HUES48 (cell line): ENCODE measurements at regions not wholly inside any gene's neighbourhood (a gene's known extent, or its start where the extent isn't known, plus 50 kb on each side); places are given as distances from the start of the nearest gene placed in this dataset.

ENCODE experiments used
- H3K27ac ChIP-seq: one replicate; pipeline ENCODE4 v1.7.0; 2013; ENCODE audit warnings: low read depth, low read length, inconsistent platforms
- H3K27me3 ChIP-seq: 2 replicates; pipeline ENCODE4 v1.6.1; 2013; ENCODE audit warnings: mild to moderate bottlenecking, low read length; ENCODE audit not compliant: control insufficient read depth, insufficient read depth
- H3K36me3 ChIP-seq: 2 replicates; pipeline ENCODE4 v1.6.1; 2013; ENCODE audit warnings: low read length; ENCODE audit not compliant: control insufficient read depth, insufficient read depth
- H3K4me1 ChIP-seq: 2 replicates; pipeline ENCODE4 v1.6.1; 2013; ENCODE audit warnings: mild to moderate bottlenecking, low read length; ENCODE audit not compliant: control insufficient read depth, insufficient read depth
- H3K4me3 ChIP-seq: 2 replicates; pipeline ENCODE4 v1.5.1; 2013; ENCODE audit warnings: mild to moderate bottlenecking, low read depth, low read length
- H3K9ac ChIP-seq: 2 replicates; pipeline ENCODE4 v1.6.1; 2013; ENCODE audit warnings: mild to moderate bottlenecking, low read depth, low read length, moderate library complexity
- H3K9me3 ChIP-seq: 2 replicates; pipeline ENCODE4 v1.6.1; 2013; ENCODE audit warnings: low read length; ENCODE audit not compliant: control insufficient read depth, insufficient read depth

- Histone ChIP-seq H3K4me3 (no peak overlapping the region), H3K27me3 (no peaks in the 10 kb centered on the region), H3K27ac (no peak overlapping the region), H3K9ac (no peak overlapping the region), H3K9me3 (peaks cover 17% of the 10 kb centered on the region; the same call in 1 of the 2 replicates), H3K4me1 (no peaks in the 10 kb centered on the region), H3K36me3 (no peaks in the 10 kb centered on the region)
These were observed 862.3 kb downstream of the TYW1 start for GRCh38 chr7:67858931-67859330.

GRCh38 chr7:67863911-67864310 is 867.3 kb downstream of the TYW1 start:
- no peaks in the 10 kb centered on the region for H3K4me1 ChIP-seq
- H3K9ac ChIP-seq: no peak overlapping the region
- no peak overlapping the region for H3K27ac ChIP-seq
- no peaks in the 10 kb centered on the region for H3K27me3 ChIP-seq
- no peak overlapping the region for H3K4me3 ChIP-seq
- no peaks in the 10 kb centered on the region for H3K36me3 ChIP-seq
- peaks cover 17% of the 10 kb centered on the region; the same call in 1 of the 2 replicates for H3K9me3 ChIP-seq

GRCh38 chr7:67866054-67866453 is 869.4 kb downstream of the TYW1 start:
- no peak overlapping the region for H3K27ac ChIP-seq
- H3K4me3 ChIP-seq: no peak overlapping the region
- no peaks in the 10 kb centered on the region for H3K27me3 ChIP-seq
- H3K9me3 ChIP-seq: peaks cover 17% of the 10 kb centered on the region; the same call in 1 of the 2 replicates
- no peak overlapping the region for H3K9ac ChIP-seq
- no peaks in the 10 kb centered on the region for H3K4me1 ChIP-seq
- no peaks in the 10 kb centered on the region for H3K36me3 ChIP-seq

GRCh38 chr7:67866812-67867211 is 870.2 kb downstream of the TYW1 start:
- H3K4me3 ChIP-seq: no peak overlapping the region
- H3K27ac ChIP-seq: no peak overlapping the region
- no peaks in the 10 kb centered on the region for H3K27me3 ChIP-seq
- H3K9ac ChIP-seq: no peak overlapping the region
- peaks cover 11% of the 10 kb centered on the region; the same call in 1 of the 2 replicates for H3K9me3 ChIP-seq
- no peaks in the 10 kb centered on the region for H3K36me3 ChIP-seq
- no peaks in the 10 kb centered on the region for H3K4me1 ChIP-seq

GRCh38 chr7:67870396-67870795 is 873.8 kb downstream of the TYW1 start:
- no peaks in the 10 kb centered on the region for H3K4me1 ChIP-seq
- H3K27ac ChIP-seq: no peak overlapping the region
- no peak overlapping the region for H3K4me3 ChIP-seq
- no peaks in the 10 kb centered on the region for H3K36me3 ChIP-seq
- H3K9me3 ChIP-seq: no peaks in the 10 kb centered on the region
- no peak overlapping the region for H3K9ac ChIP-seq
- H3K27me3 ChIP-seq: no peaks in the 10 kb centered on the region

- Histone ChIP-seq H3K27me3 (no peaks in the 10 kb centered on the region), H3K4me1 (no peaks in the 10 kb centered on the region), H3K9me3 (no peaks in the 10 kb centered on the region), H3K4me3 (no peak overlapping the region), H3K9ac (no peak overlapping the region), H3K36me3 (no peaks in the 10 kb centered on the region), H3K27ac (no peak overlapping the region)
These were observed 878.9 kb downstream of the TYW1 start for GRCh38 chr7:67875558-67875957.

- no peaks in the 10 kb centered on the region for H3K36me3 ChIP-seq
- H3K4me1 ChIP-seq: no peaks in the 10 kb centered on the region
- no peak overlapping the region for H3K9ac ChIP-seq
- H3K27ac ChIP-seq: no peak overlapping the region
- no peaks in the 10 kb centered on the region for H3K27me3 ChIP-seq
- no peaks in the 10 kb centered on the region; the same call in 1 of the 2 replicates for H3K9me3 ChIP-seq
- no peak overlapping the region for H3K4me3 ChIP-seq
These were observed 882.2 kb downstream of the TYW1 start for GRCh38 chr7:67878808-67879207.

- no peaks in the 10 kb centered on the region for H3K4me1 ChIP-seq
- H3K4me3 ChIP-seq: no peak overlapping the region
- H3K9ac ChIP-seq: no peak overlapping the region
- H3K9me3 ChIP-seq: peaks cover 20% of the 10 kb centered on the region
- no peaks in the 10 kb centered on the region for H3K27me3 ChIP-seq
- H3K36me3 ChIP-seq: no peaks in the 10 kb centered on the region
- no peak overlapping the region for H3K27ac ChIP-seq
These were observed 886.2 kb downstream of the TYW1 start for GRCh38 chr7:67882843-67883242.

GRCh38 chr7:67890316-67890715 is 893.7 kb downstream of the TYW1 start:
- Histone ChIP-seq H3K27ac (no peak overlapping the region), H3K9me3 (peaks cover 36% of the 10 kb centered on the region), H3K36me3 (no peaks in the 10 kb centered on the region), H3K9ac (no peak overlapping the region), H3K4me1 (no peaks in the 10 kb centered on the region), H3K27me3 (no peaks in the 10 kb centered on the region), H3K4me3 (no peak overlapping the region)

GRCh38 chr7:67894746-67895145 is 898.1 kb downstream of the TYW1 start:
- no peaks in the 10 kb centered on the region for H3K36me3 ChIP-seq
- peaks cover 5% of the 10 kb centered on the region; the same call in 1 of the 2 replicates for H3K9me3 ChIP-seq
- H3K27me3 ChIP-seq: no peaks in the 10 kb centered on the region
- no peak overlapping the region for H3K9ac ChIP-seq
- H3K27ac ChIP-seq: no peak overlapping the region
- no peak overlapping the region for H3K4me3 ChIP-seq
- H3K4me1 ChIP-seq: no peaks in the 10 kb centered on the region

GRCh38 chr7:67896721-67897120 is 900.1 kb downstream of the TYW1 start:
- Histone ChIP-seq H3K36me3 (no peaks in the 10 kb centered on the region), H3K27me3 (no peaks in the 10 kb centered on the region), H3K9me3 (no peaks in the 10 kb centered on the region), H3K4me1 (no peaks in the 10 kb centered on the region), H3K4me3 (no peak overlapping the region), H3K9ac (no peak overlapping the region), H3K27ac (no peak overlapping the region)

- Histone ChIP-seq H3K36me3 (no peaks in the 10 kb centered on the region), H3K4me1 (no peaks in the 10 kb centered on the region), H3K9me3 (no peaks in the 10 kb centered on the region), H3K9ac (no peak overlapping the region), H3K27me3 (no peaks in the 10 kb centered on the region), H3K4me3 (no peak overlapping the region), H3K27ac (no peak overlapping the region)
These were observed 903.8 kb downstream of the TYW1 start for GRCh38 chr7:67900456-67900855.
